Neural cell (in vitro differentiated cells): ENCODE measurements at regions not wholly inside any gene's neighbourhood (a gene's known extent, or its start where the extent isn't known, plus 50 kb on each side); places are given as distances from the start of the nearest gene placed in this dataset.

Source experiments
- H2AFZ ChIP-seq: fragments of 200-600, 300-800 bp; sonication (generic), shearing (Covaris generic); 2 replicates; pipeline ENCODE4 v1.6.0; 2014; ENCODE audit warnings: low read depth, mild to moderate bottlenecking, antibody characterized with exemption, low read length, moderate library complexity
- H3F3A ChIP-seq: fragments of 200-600 bp; shearing (Covaris generic); 2 replicates; pipeline ENCODE4 v1.6.1; 2016; ENCODE audit warnings: mild to moderate bottlenecking, moderate library complexity, mixed read lengths, antibody characterized with exemption, low read length; ENCODE audit not compliant: insufficient read depth, poor library complexity, severe bottlenecking
- H3K27ac ChIP-seq: fragments of 200-600, 300-800 bp; sonication (generic), shearing (Covaris generic); 2 replicates; pipeline ENCODE4 v1.5.1; 2014; ENCODE audit warnings: mild to moderate bottlenecking, low read length, moderate library complexity
- H3K27me3 ChIP-seq: fragments of 300-800, 200-600 bp; sonication (generic), shearing (Covaris generic); 2 replicates; pipeline ENCODE4 v1.6.0; 2014; ENCODE audit warnings: mild to moderate bottlenecking, low read depth, low read length, moderate library complexity; ENCODE audit not compliant: insufficient read depth
- H3K36me3 ChIP-seq: fragments of 300-800, 200-600 bp; sonication (generic), shearing (Covaris generic); 2 replicates; pipeline ENCODE4 v1.5.1; 2014; ENCODE audit warnings: mild to moderate bottlenecking, antibody characterized with exemption, low read length, moderate library complexity; ENCODE audit not compliant: insufficient read depth
- H3K4me2 ChIP-seq: fragments of 300-800, 200-600 bp; sonication (generic), shearing (Covaris generic); 2 replicates; pipeline ENCODE4 v1.6.0; 2014; ENCODE audit warnings: mild to moderate bottlenecking, low read length
- H3K4me3 ChIP-seq: fragments of 300-800, 200-600 bp; sonication (generic), shearing (Covaris generic); 2 replicates; pipeline ENCODE4 v1.5.1; 2014; ENCODE audit warnings: mild to moderate bottlenecking, low read length, moderate library complexity
- H3K79me2 ChIP-seq: fragments of 200-600 bp; shearing (Covaris generic); replicated peaks from 2 replicates; pipeline ENCODE4 v1.6.0; 2014; ENCODE audit warnings: mild to moderate bottlenecking, low read length, moderate library complexity; ENCODE audit not compliant: insufficient read depth
- H3K9ac ChIP-seq: fragments of 300-800, 200-600 bp; sonication (generic), shearing (Covaris generic); 2 replicates; pipeline ENCODE4 v1.6.1; 2016; ENCODE audit warnings: mild to moderate bottlenecking, low read length, mixed read lengths
- H3K9me2 ChIP-seq: fragments of 200-600 bp; shearing (Covaris generic); 2 replicates; pipeline ENCODE4 v1.6.1; 2016; ENCODE audit warnings: mild to moderate bottlenecking, low read length, mixed read lengths; ENCODE audit not compliant: insufficient read depth
- H3K9me3 ChIP-seq: fragments of 200-600, 300-800 bp; sonication (generic), shearing (Covaris generic); 2 replicates; pipeline ENCODE4 v1.6.1; 2016; ENCODE audit warnings: mild to moderate bottlenecking, mixed run types, low read length, moderate library complexity, mixed read lengths
- H4K20me1 ChIP-seq: fragments of 200-600 bp; shearing (Covaris generic); 2 replicates; pipeline ENCODE4 v1.6.1; 2016; ENCODE audit warnings: mild to moderate bottlenecking, mixed run types; ENCODE audit not compliant: insufficient read depth
- EP300 ChIP-seq: fragments of 450-650 bp; conservative IDR thresholded peaks from 2 replicates; pipeline ENCODE4 v1.6.1; 2014; ENCODE audit warnings: antibody characterized with exemption, mild to moderate bottlenecking, moderate library complexity; ENCODE audit not compliant: poor library complexity, severe bottlenecking
- EZH2 ChIP-seq: fragments of 200-600, 300-800 bp; shearing (Covaris generic), sonication (generic); IDR thresholded peaks from 2 replicates; pipeline ENCODE4 v1.6.1; 2014; ENCODE audit warnings: antibody characterized with exemption, low read length, borderline replicate concordance, mild to moderate bottlenecking; ENCODE audit not compliant: insufficient read depth, poor library complexity, severe bottlenecking
- MXI1 ChIP-seq: fragments of 450-650 bp; conservative IDR thresholded peaks from 2 replicates; pipeline ENCODE4 v1.6.1; 2014; ENCODE audit warnings: antibody characterized with exemption, mild to moderate bottlenecking; ENCODE audit not compliant: poor library complexity, severe bottlenecking
- POLR2AphosphoS5 ChIP-seq: IDR thresholded peaks from 2 replicates; pipeline ENCODE4 v1.6.1; 2012
- RAD21 ChIP-seq: fragments of 450-650 bp; conservative IDR thresholded peaks from 2 replicates; pipeline ENCODE4 v1.6.1; 2014; ENCODE audit warnings: antibody characterized with exemption, mild to moderate bottlenecking, moderate library complexity
- REST ChIP-seq: IDR thresholded peaks from 2 replicates; pipeline ENCODE4 v1.6.1; 2012; ENCODE audit warnings: borderline replicate concordance
- SMC3 ChIP-seq: fragments of 450-650 bp; conservative IDR thresholded peaks from 2 replicates; pipeline ENCODE4 v1.6.1; 2014; ENCODE audit warnings: antibody characterized with exemption, mild to moderate bottlenecking, moderate library complexity; ENCODE audit not compliant: poor library complexity
- TAF1 ChIP-seq: IDR thresholded peaks from 2 replicates; pipeline ENCODE4 v1.6.1; 2012; ENCODE audit warnings: low read depth
- TF ChIP-seq, protein P1 (sequence below): fragments of 450-650 bp; IDR thresholded peaks from 2 replicates; pipeline ENCODE4 v1.5.1; 2014; ENCODE audit warnings: antibody characterized with exemption, mild to moderate bottlenecking, moderate library complexity; ENCODE audit not compliant: poor library complexity, severe bottlenecking

DNA sequence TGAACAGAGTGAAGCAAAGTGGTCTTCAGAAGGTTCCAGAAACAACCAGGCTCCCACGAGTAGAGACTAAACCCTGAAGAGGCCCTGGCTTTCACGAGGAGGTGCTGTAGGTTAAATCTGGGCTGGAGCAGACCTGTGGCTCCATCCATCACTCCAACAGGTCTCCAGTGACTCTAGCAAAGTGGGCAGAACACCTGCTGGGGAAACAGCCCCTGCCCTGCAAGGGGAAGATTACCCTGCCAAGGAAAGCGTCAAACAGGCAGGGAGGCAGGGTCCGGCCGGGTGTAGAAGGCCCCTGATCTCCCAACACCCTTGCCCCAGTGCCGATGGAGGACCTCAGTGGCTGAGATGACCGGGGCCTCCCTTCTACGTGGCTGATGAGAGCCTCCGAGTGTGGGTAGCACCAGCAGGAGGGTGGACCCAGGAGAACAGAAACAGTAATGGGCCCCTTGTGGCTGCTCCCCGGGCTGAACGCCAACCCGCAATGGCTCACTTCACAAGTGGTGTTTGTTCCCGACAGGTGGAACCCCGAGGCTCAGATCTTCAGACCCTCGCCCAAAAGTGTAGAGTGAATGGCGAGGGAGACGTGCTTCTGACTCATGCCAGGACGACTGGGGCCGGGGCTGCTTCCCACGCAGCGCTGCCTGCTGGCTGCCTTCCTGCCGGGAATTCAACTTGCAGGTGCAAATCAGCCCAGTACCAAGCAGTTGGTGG lies 112.0 kb downstream of the SHANK2 start:
- no peaks in the 10 kb centered on the region for H3K27me3 ChIP-seq
- H3K36me3 ChIP-seq = no peaks in the 10 kb centered on the region
- H3F3A ChIP-seq = no peaks in the 10 kb centered on the region
- H3K4me2 ChIP-seq = no peak overlapping the region
- H3K79me2 ChIP-seq = no peaks in the 10 kb centered on the region
- no peak overlapping the region for H3K9ac ChIP-seq
- H4K20me1 ChIP-seq = no peaks in the 10 kb centered on the region
- no peak overlapping the region for H3K27ac ChIP-seq
- no peaks in the 10 kb centered on the region for H3K9me3 ChIP-seq
- H3K9me2 ChIP-seq = no peaks in the 10 kb centered on the region
- no peak for TF ChIP-seq RAD21
- no peak for TF ChIP-seq TAF1
- no peak for TF ChIP-seq POLR2AphosphoS5
- no peak for TF ChIP-seq SMC3
- TF ChIP-seq EP300 = no peak
- TF ChIP-seq, protein P1, sequence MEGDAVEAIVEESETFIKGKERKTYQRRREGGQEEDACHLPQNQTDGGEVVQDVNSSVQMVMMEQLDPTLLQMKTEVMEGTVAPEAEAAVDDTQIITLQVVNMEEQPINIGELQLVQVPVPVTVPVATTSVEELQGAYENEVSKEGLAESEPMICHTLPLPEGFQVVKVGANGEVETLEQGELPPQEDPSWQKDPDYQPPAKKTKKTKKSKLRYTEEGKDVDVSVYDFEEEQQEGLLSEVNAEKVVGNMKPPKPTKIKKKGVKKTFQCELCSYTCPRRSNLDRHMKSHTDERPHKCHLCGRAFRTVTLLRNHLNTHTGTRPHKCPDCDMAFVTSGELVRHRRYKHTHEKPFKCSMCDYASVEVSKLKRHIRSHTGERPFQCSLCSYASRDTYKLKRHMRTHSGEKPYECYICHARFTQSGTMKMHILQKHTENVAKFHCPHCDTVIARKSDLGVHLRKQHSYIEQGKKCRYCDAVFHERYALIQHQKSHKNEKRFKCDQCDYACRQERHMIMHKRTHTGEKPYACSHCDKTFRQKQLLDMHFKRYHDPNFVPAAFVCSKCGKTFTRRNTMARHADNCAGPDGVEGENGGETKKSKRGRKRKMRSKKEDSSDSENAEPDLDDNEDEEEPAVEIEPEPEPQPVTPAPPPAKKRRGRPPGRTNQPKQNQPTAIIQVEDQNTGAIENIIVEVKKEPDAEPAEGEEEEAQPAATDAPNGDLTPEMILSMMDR = no peak
- no peak for TF ChIP-seq EZH2
- no peak for TF ChIP-seq MXI1
- no peak for TF ChIP-seq REST
- H2AFZ ChIP-seq = no peak overlapping the region
- no peak overlapping the region for H3K4me3 ChIP-seq

- no peaks in the 10 kb centered on the region for H3K36me3 ChIP-seq
- no peaks in the 10 kb centered on the region for H3K79me2 ChIP-seq
- TF ChIP-seq, protein P1 = no peak
- TF ChIP-seq TAF1 (no peak), EP300 (no peak), MXI1 (no peak), SMC3 (no peak), POLR2AphosphoS5 (no peak), RAD21 (no peak), EZH2 (no peak), REST (no peak)
- no peaks in the 10 kb centered on the region for H4K20me1 ChIP-seq
- no peaks in the 10 kb centered on the region for H3F3A ChIP-seq
- H3K9me3 ChIP-seq = no peaks in the 10 kb centered on the region
- H3K27ac ChIP-seq = no peak overlapping the region
- no peak overlapping the region for H3K4me2 ChIP-seq
- H3K27me3 ChIP-seq = no peaks in the 10 kb centered on the region
- no peak overlapping the region for H2AFZ ChIP-seq
- no peak overlapping the region for H3K4me3 ChIP-seq
- no peak overlapping the region for H3K9ac ChIP-seq
- no peaks in the 10 kb centered on the region for H3K9me2 ChIP-seq
Observed at GRCh38 chr11:71139516-71140205, 112.7 kb downstream of the SHANK2 start.
